Endothelial cell (in vitro differentiated cells): ENCODE measurements at regions not wholly inside any gene's neighbourhood (a gene's known extent, or its start where the extent isn't known, plus 50 kb on each side); places are given as distances from the start of the nearest gene placed in this dataset.

Experiments
- DNase-seq: peaks from one replicate; pipeline ENCODE4 v3.0.0; 2021; ENCODE audit warnings: low spot score
- H3K27ac Mint-ChIP-seq: one replicate; pipeline ENCODE4 v1.8.0; 2021; ENCODE audit warnings: mixed read lengths, inconsistent platforms; ENCODE audit not compliant: unreplicated experiment
- H3K27me3 Mint-ChIP-seq: one replicate; pipeline ENCODE4 v1.8.0; 2021; ENCODE audit warnings: mild to moderate bottlenecking, moderate library complexity, mixed read lengths, inconsistent platforms; ENCODE audit not compliant: unreplicated experiment
- H3K36me3 Mint-ChIP-seq: one replicate; pipeline ENCODE4 v1.8.0; 2021; ENCODE audit warnings: mild to moderate bottlenecking, low read depth, mixed read lengths, inconsistent platforms; ENCODE audit not compliant: unreplicated experiment
- H3K4me1 Mint-ChIP-seq: one replicate; pipeline ENCODE4 v1.8.0; 2021; ENCODE audit warnings: mild to moderate bottlenecking, mixed read lengths, inconsistent platforms; ENCODE audit not compliant: unreplicated experiment
- H3K4me3 Mint-ChIP-seq: one replicate; pipeline ENCODE4 v1.8.0; 2021; ENCODE audit warnings: mild to moderate bottlenecking, mixed read lengths, inconsistent platforms; ENCODE audit not compliant: unreplicated experiment
- H3K9me3 Mint-ChIP-seq: one replicate; pipeline ENCODE4 v1.8.0; 2021; ENCODE audit warnings: mixed read lengths, inconsistent platforms; ENCODE audit not compliant: unreplicated experiment
- TF ChIP-seq, protein P1 (sequence below): fragments of 200-600 bp; sonication (generic); IDR thresholded peaks from one replicate; pipeline ENCODE4 v1.5.0; 2021; ENCODE audit warnings: antibody characterized with exemption; ENCODE audit not compliant: unreplicated experiment

DNA sequence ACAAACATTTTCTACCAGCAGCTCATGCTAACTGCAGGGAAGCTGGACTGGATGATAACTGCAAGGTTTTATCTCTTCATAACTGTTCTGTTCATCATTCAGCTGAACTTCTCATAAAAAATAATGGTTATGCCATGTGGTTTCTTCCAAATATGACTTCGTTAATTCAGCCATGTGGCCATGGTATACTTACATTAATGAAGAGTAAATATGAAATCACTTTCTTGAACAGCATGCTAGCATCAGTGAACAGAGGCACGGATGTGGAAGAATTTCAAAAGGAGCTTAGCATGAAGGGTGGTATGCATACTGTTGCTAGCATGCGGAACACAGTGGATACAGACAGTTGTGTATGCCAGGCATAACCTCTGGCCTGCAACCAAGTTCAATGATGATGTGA, 1417.0 kb upstream of the CDH8 start:
- no peak for DNase-seq
- TF ChIP-seq, protein P1, sequence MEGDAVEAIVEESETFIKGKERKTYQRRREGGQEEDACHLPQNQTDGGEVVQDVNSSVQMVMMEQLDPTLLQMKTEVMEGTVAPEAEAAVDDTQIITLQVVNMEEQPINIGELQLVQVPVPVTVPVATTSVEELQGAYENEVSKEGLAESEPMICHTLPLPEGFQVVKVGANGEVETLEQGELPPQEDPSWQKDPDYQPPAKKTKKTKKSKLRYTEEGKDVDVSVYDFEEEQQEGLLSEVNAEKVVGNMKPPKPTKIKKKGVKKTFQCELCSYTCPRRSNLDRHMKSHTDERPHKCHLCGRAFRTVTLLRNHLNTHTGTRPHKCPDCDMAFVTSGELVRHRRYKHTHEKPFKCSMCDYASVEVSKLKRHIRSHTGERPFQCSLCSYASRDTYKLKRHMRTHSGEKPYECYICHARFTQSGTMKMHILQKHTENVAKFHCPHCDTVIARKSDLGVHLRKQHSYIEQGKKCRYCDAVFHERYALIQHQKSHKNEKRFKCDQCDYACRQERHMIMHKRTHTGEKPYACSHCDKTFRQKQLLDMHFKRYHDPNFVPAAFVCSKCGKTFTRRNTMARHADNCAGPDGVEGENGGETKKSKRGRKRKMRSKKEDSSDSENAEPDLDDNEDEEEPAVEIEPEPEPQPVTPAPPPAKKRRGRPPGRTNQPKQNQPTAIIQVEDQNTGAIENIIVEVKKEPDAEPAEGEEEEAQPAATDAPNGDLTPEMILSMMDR, result no peak
- Mint-ChIP-seq H3K4me1 (peaks cover 9% of the 10 kb centered on the region), H3K9me3 (no peaks in the 10 kb centered on the region), H3K36me3 (no peaks in the 10 kb centered on the region), H3K27me3 (no peaks in the 10 kb centered on the region), H3K27ac (no peak overlapping the region), H3K4me3 (no peak overlapping the region)

DNA sequence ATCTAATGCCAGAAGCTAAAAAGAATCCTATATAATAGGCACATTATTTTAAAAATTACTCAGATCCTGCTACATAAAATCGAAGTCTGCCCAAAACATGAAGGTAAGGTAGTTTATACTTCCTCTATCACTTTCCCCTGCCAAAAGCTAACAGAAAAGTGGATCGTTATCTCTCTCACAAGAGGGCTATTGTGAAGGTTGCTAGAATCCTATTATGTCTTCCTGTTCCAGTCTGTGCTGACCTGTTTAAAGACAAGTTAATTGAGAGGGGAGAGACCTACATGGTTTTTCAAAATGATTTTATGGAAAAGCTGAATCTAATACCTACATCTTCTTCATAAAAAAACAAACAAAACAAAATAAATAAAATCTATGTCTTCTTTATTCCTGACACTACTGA, 1410.9 kb upstream of the CDH8 start:
- no peak for DNase-seq
- TF ChIP-seq, protein P1, result no peak
- Mint-ChIP-seq H3K27ac (no peak overlapping the region), H3K27me3 (no peaks in the 10 kb centered on the region), H3K4me3 (no peak overlapping the region), H3K36me3 (no peaks in the 10 kb centered on the region), H3K4me1 (peaks cover 17% of the 10 kb centered on the region), H3K9me3 (no peaks in the 10 kb centered on the region)

DNA sequence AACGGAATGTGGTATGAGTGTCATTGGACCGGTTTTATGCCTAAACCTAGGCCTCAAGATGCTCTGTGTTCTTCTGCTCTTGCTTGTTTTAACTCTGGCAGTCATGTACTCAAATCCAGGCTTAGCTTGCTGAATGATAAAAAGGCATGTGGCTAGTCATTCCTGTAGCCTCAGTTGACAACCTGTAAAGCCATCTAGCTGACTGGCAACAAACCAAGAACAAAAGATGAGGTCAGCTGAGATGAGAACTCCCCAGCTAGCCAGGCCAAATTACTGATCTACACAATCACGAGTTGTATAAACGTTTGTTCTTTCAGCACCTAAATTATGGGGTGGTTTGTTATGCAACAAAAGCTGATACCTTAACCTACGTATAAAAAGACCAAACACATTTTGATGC, 1406.0 kb upstream of the CDH8 start:
- TF ChIP-seq, protein P1, result no peak
- Mint-ChIP-seq H3K27ac (no peak overlapping the region), H3K4me1 (peaks cover 11% of the 10 kb centered on the region), H3K36me3 (no peaks in the 10 kb centered on the region), H3K4me3 (no peak overlapping the region), H3K9me3 (no peaks in the 10 kb centered on the region), H3K27me3 (no peaks in the 10 kb centered on the region)
- DNase-seq, result no peak

DNA sequence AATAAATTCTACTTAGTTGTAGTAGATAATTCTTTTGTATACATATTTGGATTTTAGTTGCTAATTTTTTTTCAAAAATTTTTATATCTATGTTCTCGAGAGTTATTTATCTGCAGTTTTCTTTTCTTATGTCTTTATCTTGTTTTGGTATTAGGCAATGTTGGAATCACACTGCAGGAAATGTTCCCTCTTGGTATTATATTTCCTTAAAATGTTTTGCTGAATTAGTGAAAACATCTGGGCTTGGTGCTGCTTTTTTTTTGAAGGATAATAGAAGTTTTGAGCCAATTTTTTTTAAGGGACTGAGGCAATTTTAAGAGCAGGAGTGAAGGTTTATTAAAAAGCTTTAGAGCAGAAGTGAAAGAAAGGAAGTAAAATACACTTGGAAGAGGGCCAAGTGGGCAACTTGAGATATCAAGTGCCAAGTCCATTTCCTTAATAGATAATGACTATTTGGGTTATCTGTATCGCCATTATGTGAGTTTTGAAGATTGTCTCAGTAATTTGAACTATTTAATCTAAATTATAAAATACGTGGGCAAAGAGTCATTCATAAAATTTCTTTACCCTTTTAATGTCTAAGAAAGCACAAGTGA, 1390.1 kb upstream of the CDH8 start:
- H3K9me3 Mint-ChIP-seq, result no peaks in the 10 kb centered on the region
- peaks cover 18% of the 10 kb centered on the region for H3K4me1 Mint-ChIP-seq
- TF ChIP-seq, protein P1, result no peak
- no peak overlapping the region for H3K27ac Mint-ChIP-seq
- DNase-seq, result no peak
- H3K27me3 Mint-ChIP-seq, result no peaks in the 10 kb centered on the region
- H3K36me3 Mint-ChIP-seq, result no peaks in the 10 kb centered on the region
- no peak overlapping the region for H3K4me3 Mint-ChIP-seq

DNA sequence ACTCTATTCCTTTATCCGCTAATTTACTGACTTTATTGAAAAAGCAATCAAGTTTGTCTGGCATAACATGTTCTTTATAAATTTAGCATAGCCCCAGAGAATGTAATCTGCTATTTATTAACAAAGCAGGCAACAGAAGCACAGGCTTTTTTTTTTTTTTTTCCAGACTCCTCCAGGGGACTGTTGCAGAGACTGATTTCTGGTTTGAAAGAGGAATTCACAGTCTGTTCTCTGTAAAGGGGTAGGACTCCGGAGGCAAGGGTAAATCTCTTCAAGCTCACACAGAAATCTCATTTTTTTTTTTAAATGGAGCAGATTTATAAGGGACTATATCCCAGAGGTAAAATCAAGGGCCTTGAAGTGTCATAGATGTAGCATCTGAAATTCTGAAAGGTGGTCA, 1386.5 kb upstream of the CDH8 start:
- no peaks in the 10 kb centered on the region for H3K27me3 Mint-ChIP-seq
- no peak overlapping the region for H3K27ac Mint-ChIP-seq
- no peaks in the 10 kb centered on the region for H3K9me3 Mint-ChIP-seq
- H3K4me1 Mint-ChIP-seq, result peaks cover 18% of the 10 kb centered on the region
- TF ChIP-seq, protein P1, result no peak
- DNase-seq, result no peak
- no peak overlapping the region for H3K4me3 Mint-ChIP-seq
- H3K36me3 Mint-ChIP-seq, result no peaks in the 10 kb centered on the region
